Smooth muscle cell (in vitro differentiated cells): ENCODE measurements at regions not wholly inside any gene's neighbourhood (a gene's known extent, or its start where the extent isn't known, plus 50 kb on each side); places are given as distances from the start of the nearest gene placed in this dataset.

Experiments
- DNase-seq: peaks from one replicate; lab custom pipeline; 2025; ENCODE audit not compliant: unreplicated experiment; lab: John Stamatoyannopoulos, UW
- H2AFZ ChIP-seq: fragments of 200-600 bp; sonication (generic); 2 replicates; pipeline ENCODE4 v1.6.0; 2016; ENCODE audit warnings: antibody characterized with exemption, low read depth, mild to moderate bottlenecking
- H3F3A ChIP-seq: fragments of 200-600 bp; sonication (generic); 2 replicates; pipeline ENCODE4 v1.6.0; 2017; ENCODE audit warnings: antibody characterized with exemption, low read depth
- H3K27ac ChIP-seq: fragments of 200-600 bp; sonication (generic); 2 replicates; pipeline ENCODE4 v1.5.1; 2016; ENCODE audit warnings: low read depth, mild to moderate bottlenecking
- H3K27me3 ChIP-seq: fragments of 200-600 bp; sonication (generic); 2 replicates; pipeline ENCODE4 v1.6.1; 2016; ENCODE audit warnings: low read depth, mild to moderate bottlenecking
- H3K36me3 ChIP-seq: fragments of 200-600 bp; sonication (generic); 2 replicates; pipeline ENCODE4 v1.5.1; 2016; ENCODE audit warnings: low read depth
- H3K4me1 ChIP-seq: fragments of 200-600 bp; sonication (generic); 2 replicates; pipeline ENCODE4 v1.5.1; 2016; ENCODE audit warnings: low read depth
- H3K4me2 ChIP-seq: fragments of 200-600 bp; sonication (generic); 2 replicates; pipeline ENCODE4 v1.6.0; 2016; ENCODE audit warnings: mild to moderate bottlenecking
- H3K4me3 ChIP-seq: fragments of 200-600 bp; sonication (generic); 2 replicates; pipeline ENCODE4 v1.5.1; 2016; ENCODE audit warnings: mild to moderate bottlenecking
- H3K79me2 ChIP-seq: fragments of 200-600 bp; sonication (generic); 2 replicates; pipeline ENCODE4 v1.6.0; 2016; ENCODE audit warnings: low read depth, mild to moderate bottlenecking
- H3K9ac ChIP-seq: fragments of 200-600 bp; sonication (generic); 2 replicates; pipeline ENCODE4 v1.6.0; 2016; ENCODE audit warnings: low read depth
- H3K9me3 ChIP-seq: fragments of 200-600 bp; sonication (generic); replicated peaks from 2 replicates; pipeline ENCODE4 v1.5.1; 2016; ENCODE audit warnings: low read depth
- H4K20me1 ChIP-seq: fragments of 200-600 bp; sonication (generic); 2 replicates; pipeline ENCODE4 v1.6.0; 2016; ENCODE audit warnings: low read depth
- CTCF ChIP-seq: fragments of 200-600 bp; sonication (generic); IDR thresholded peaks from 2 replicates; pipeline ENCODE4 v1.5.1; 2017; ENCODE audit warnings: borderline replicate concordance, mild to moderate bottlenecking, antibody characterized with exemption; ENCODE audit not compliant: insufficient read depth, poor library complexity, severe bottlenecking
- WGBS: methylation state at CpG from one replicate; pipeline ENCODE4 v1.1.7; 2016; ENCODE audit warnings: low lambda C conversion rate; 5-methylcytosine and 5-hydroxymethylcytosine counted together

- peaks cover 16% of the 10 kb centered on the region for H3K4me1 ChIP-seq
- no peak for DNase-seq
Measured at GRCh38 chr17:72394531-72394930, 273.7 kb downstream of the SOX9 start.

GRCh38 chr17:72396121-72396520 is 275.3 kb downstream of the SOX9 start:
- no peaks in the 10 kb centered on the region for H3K9me3 ChIP-seq
- 92% methylated on average over 3 of the region's 3 CpGs for WGBS
- H3K27ac ChIP-seq: no peak overlapping the region
- H3K36me3 ChIP-seq: no peaks in the 10 kb centered on the region
- no peak overlapping the region for H3K4me2 ChIP-seq
- no peaks in the 10 kb centered on the region for H3K27me3 ChIP-seq
- H3K9ac ChIP-seq: no peak overlapping the region
- peaks cover 16% of the 10 kb centered on the region for H3K4me1 ChIP-seq
- H3F3A ChIP-seq: no peaks in the 10 kb centered on the region
- no peak overlapping the region for H3K4me3 ChIP-seq
- no peaks in the 10 kb centered on the region for H4K20me1 ChIP-seq
- DNase-seq: no peak
- no peak for TF ChIP-seq CTCF
- no peak overlapping the region for H2AFZ ChIP-seq
- no peaks in the 10 kb centered on the region for H3K79me2 ChIP-seq

More at GRCh38 chr17:72394531-72394930, 273.7 kb downstream of the SOX9 start:
- H4K20me1 ChIP-seq: no peaks in the 10 kb centered on the region
- WGBS: 97% methylated on average over 6 of the region's 6 CpGs
- H3K4me2 ChIP-seq: no peak overlapping the region
- no peak overlapping the region for H2AFZ ChIP-seq
- no peak overlapping the region for H3K9ac ChIP-seq
- no peak overlapping the region for H3K27ac ChIP-seq
- H3K79me2 ChIP-seq: no peaks in the 10 kb centered on the region
- H3K9me3 ChIP-seq: no peaks in the 10 kb centered on the region
- H3F3A ChIP-seq: peaks cover 8% of the 10 kb centered on the region
- H3K36me3 ChIP-seq: no peaks in the 10 kb centered on the region
- H3K4me3 ChIP-seq: no peak overlapping the region
- TF ChIP-seq CTCF: no peak
- no peaks in the 10 kb centered on the region for H3K27me3 ChIP-seq

- Histone ChIP-seq H3K9ac (no peak overlapping the region), H3K27me3 (no peaks in the 10 kb centered on the region), H3K79me2 (no peaks in the 10 kb centered on the region), H3K4me3 (no peak overlapping the region), H3K4me2 (no peak overlapping the region), H3F3A (no peaks in the 10 kb centered on the region), H3K4me1 (peaks cover 9% of the 10 kb centered on the region), H3K27ac (no peak overlapping the region), H4K20me1 (no peaks in the 10 kb centered on the region), H3K9me3 (no peaks in the 10 kb centered on the region), H3K36me3 (no peaks in the 10 kb centered on the region), H2AFZ (no peak overlapping the region)
- no peak for TF ChIP-seq CTCF
- DNase-seq: no peak
- WGBS: 100% methylated on average over 2 of the region's 2 CpGs
Measured at GRCh38 chr17:72397223-72397667, 276.4 kb downstream of the SOX9 start.

GRCh38 chr17:72397687-72398086 is 276.9 kb downstream of the SOX9 start:
- no peak overlapping the region for H3K4me3 ChIP-seq
- H3K4me1 ChIP-seq: peaks cover 5% of the 10 kb centered on the region
- WGBS: 66% methylated on average over 3 of the region's 3 CpGs
- TF ChIP-seq CTCF: no peak
- DNase-seq: no peak
- H3K27ac ChIP-seq: no peak overlapping the region
- no peaks in the 10 kb centered on the region for H3F3A ChIP-seq
- H3K36me3 ChIP-seq: no peaks in the 10 kb centered on the region
- H3K79me2 ChIP-seq: no peaks in the 10 kb centered on the region
- H2AFZ ChIP-seq: no peak overlapping the region
- no peaks in the 10 kb centered on the region for H3K9me3 ChIP-seq
- no peaks in the 10 kb centered on the region for H4K20me1 ChIP-seq
- no peak overlapping the region for H3K4me2 ChIP-seq
- no peaks in the 10 kb centered on the region for H3K27me3 ChIP-seq
- no peak overlapping the region for H3K9ac ChIP-seq
